GM19239 (cell line): ENCODE measurements at regions not wholly inside any gene's neighbourhood (a gene's known extent, or its start where the extent isn't known, plus 50 kb on each side); places are given as distances from the start of the nearest gene placed in this dataset.
"Not testable (repeated sequence)": the region's sequence is repeated elsewhere in the genome, so short reads cannot be mapped to it uniquely, and the experiment has no call there.

Source experiments
- DNase-seq: peaks from one replicate; pipeline ENCODE4 v3.0.0; 2011; ENCODE audit warnings: low spot score; ENCODE audit not compliant: insufficient read length
- FAIRE-seq: peaks from 2 replicates; lab custom pipeline; 2011; peaks lifted over from hg19 to GRCh38; lab: Jason Lieb, UNC

DNA sequence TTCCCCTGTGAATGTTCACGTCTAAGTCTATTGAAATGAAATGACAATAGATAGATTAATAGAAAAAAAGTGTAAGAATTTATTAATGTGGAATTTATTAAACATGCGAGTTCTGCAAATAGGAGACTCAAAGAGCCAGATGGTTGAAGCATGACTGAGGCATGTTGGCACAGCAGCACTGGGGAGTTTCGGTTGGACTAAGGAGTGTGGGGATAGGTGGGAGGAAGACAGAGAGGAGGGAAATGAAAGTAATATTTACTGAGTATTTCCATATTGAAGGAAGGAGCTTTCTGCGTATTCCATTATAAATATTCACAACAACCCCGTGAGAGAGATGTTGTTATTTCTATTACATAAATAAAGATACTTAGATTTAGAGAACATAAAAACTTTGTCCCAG lies 79.5 kb upstream of the ZNF644 start:
- no peak for FAIRE-seq

DNA sequence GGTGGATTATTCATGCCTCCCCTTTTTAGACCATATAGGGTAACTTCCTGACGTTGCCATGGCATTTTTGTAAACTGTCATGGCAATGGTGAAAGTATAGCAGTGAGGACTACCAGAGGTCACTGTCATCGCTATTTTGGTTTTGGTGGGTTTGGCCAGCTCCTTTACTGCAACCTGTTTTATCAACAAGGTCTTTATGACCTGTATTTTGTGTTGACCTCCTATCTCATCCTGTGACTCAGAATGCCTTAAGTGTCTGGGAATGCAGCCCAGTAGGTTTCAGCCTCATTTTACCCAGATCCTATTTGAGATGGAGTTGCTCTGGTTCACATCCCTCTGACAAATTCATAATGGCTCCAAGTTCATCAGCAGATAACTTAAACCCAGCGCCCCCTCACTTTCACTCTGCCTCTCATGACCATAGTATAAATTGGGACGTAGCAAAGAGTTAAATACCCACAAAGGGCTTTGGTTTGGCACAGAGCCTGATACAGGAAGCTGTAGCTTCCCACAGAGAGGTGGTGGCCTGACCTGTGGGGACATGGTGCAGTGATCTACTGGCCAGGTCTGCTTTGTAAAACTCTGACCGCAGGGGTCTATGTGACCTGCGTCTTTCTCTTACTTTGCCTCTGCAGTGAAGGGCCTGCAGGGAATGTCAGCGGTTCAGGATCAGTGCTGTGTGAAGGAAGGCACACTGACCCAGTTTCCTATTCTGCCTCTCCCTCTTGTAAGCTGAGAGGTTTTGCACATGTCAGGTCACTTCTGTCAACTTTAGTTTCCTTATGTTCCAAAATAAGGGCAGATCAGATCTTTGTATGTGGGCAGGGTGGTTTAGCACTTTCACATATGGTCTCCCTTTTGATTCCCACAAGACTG lies 78.1 kb upstream of the ZNF644 start:
- no peak for DNase-seq
- no peak for FAIRE-seq

More for the DNA sequence above, 79.5 kb upstream of the ZNF644 start:
- no peak for DNase-seq

DNA sequence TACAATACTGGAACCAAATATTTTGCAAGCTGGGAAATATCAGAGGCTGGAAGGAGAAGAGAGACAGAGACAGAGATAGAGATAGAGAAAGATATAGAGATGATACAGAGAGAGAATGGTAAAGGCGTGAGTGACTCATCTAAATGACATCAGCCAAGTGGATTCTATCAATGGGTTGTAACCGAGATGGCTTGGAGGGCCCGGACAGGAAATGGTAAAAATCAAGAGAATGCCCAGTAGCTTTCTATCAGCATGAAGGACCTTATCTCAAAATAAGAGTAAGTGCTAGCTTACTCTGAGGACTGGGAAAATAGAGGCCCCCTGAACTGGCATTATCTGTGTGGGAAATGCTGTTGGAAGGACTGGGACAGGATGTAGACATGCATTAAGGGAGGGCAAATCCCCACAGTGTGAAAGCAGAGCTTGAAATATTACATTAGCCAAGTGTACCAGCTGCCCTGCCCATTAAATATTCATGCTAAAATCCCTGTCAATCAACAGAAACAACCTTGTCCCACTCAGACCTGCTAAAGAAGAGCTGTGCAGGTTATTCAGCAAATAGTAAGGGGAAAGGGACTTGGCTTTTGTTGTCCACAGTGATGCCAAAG lies 76.6 kb upstream of the ZNF644 start:
- no peak for FAIRE-seq
- no peak for DNase-seq

DNA sequence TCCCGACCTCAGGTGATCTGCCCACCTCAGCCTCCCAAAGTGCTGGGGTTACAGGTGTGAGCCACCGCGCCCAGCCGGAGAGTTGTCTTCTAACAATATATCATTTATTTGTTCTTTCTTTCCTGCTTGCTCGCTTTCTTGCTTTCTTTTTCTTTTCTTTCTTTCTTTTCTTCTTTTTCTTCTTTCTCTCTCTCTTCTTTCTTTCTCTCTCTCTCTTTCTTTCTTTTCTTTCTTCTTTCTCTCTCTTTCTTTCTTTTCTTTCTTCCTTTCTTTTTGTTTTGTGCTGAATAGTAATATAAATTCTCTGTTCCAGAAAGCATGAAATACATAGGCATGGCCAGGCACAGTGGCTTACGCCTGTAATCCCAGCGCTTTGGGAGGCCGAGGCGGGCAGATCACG lies 73.5 kb upstream of the ZNF644 start:
- DNase-seq, FAIRE-seq: not testable (repeated sequence)

DNA sequence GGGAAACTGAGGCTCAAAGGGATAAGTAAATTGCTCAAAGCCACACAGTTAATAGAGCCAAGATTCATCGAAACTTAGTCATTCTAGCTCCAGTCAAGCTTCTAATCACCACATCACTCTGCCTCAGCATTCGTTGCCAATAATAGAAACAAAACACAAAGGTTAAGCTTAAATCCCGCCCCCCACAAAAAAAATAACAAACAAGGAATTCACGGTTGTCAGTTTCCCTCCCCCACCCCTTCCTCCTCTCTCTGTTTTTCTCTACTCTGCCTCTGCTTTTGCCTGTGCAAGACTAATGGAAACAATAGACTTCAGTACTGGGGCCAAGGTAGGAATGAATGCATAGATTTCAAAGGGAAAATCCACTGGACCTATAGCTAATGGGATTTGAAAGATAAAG lies 70.7 kb upstream of the ZNF644 start:
- no peak for FAIRE-seq
- DNase-seq, result no peak

DNA sequence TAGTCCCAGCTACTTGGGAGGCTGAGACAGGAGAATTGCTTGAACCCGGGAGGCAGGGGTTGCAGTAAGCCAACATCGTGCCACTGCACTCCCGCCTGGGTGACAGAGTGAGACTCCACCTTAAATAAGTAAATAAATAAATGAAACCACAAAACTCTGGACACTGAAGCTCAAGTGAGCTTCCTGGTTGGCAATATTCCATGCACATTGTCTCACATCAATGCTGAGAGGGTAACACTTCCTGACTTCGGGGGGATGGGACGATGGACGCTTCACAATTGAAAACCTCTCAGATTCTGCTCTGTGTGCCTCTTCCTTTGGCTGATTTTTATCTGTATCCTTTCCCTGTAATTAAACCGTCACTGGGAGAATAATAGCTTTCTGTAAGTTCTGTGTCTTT lies 70.0 kb upstream of the ZNF644 start:
- DNase-seq (no peak), FAIRE-seq (no peak)

DNA sequence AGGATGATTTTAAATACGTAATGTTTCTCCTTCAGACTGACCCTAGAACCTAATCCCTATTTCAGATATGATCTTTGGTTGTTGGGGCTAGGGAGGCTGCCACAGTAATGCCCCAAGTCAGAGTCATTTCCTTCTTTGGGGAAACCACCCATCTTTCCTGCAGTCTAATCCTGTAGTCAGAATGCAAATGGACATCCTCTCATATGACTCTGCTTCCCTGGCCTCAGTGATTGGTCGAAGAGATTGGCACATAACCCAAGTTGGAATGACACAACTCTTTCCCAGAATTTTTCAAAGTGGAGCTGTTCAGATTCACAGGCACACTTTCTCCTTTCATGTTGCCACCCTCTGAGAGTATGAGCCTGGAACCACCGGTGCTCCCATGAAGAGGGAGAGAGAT lies 58.8 kb upstream of the ZNF644 start:
- DNase-seq (no peak), FAIRE-seq (no peak)

DNA sequence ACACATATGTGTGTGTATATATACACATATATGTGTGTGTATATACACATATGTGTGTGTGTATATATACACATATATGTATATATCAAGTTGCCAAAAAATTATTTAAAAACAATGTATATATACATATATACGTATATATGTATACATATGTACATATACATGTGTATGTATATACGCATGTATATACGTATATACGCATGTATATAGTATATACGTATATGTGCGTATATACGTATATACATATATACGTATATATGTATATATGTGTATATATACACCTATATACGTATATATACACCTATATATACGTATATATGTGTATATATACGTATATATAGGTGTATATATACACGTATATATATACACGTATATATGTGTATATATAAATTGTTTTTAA lies 57.0 kb upstream of the ZNF644 start:
- FAIRE-seq (no peak), DNase-seq (no peak)

DNA sequence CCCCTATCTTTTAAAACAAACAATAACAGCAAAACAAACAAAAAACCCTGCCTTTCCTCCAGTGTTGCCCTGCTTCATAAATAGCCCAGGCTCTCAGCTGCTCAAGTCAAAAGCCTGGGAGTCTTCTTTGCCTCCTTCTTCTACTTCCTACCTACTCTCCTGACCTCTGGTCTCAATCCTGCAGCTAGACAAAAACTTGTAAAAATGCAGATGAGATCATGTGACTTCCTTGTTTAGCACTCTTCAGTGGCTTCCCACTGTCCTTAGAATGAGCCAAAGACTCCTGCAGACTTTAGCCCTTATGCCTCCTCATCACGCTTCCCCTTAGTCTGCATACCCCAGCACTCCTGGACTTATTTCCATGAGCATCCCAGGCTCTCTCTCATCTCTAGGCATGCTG lies 55.0 kb upstream of the ZNF644 start:
- FAIRE-seq (no peak), DNase-seq (no peak)

DNA sequence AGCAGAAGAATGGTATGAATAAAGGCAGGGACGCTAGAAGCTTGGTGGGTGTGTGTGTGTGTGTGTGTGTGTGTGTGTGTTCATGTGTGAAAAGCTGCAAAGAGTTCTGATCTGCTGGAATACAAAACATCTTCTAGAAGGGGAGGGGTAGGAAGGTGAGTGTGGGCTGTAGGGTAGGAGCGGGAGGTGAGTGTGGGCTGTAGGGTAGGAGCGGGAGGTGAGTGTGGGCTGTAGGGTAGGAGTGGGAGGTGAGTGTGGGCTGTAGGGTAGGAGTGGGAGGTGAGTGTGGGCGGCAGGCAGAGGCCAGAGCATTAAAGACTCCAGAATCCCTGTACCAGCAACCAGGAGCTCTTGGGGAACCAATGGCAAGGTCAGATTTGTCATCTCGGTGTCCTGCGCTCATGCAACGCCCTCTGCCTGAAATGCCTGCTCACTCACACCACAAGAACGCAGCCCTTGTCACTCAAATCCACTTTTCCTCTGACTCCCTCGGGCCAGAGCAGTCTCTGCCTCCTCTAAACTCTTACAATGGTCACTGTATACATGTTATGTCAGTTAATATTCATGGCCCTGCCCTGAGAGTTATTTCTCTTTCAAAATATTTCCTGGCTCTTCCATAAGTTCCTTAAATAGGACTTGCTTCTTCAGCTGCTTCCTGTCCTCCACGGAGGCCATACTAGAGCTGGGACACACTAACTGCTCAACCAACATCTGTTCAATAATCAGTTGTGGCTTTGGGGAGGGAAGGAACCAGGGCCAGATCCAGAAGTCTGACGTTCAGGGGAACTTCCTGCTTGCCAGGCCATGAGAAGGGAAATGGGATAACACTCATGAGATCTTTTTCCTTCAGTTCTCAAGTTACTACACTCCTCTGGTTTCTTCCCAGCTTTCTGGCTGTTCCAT lies 53.6 kb upstream of the ZNF644 start:
- DNase-seq, result no peak
- FAIRE-seq, result no peak

DNA sequence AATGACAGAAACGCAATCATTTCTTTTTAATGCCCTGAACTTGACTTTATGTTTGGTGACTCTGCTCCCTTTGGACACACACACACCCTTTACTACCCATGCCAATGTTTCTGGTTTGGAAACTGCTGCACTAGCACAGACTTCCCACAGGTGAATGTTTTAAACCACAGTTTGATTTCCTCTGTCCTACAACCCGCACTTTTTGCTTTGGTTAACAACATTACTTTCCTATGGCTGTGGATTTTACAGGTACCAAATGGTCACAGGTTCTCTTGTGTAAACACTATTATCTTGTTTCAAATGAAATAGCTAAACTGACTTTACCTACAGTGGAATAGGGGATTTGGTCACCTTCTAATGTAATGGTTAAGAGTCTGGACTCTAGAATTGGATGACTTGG lies 51.5 kb upstream of the ZNF644 start:
- FAIRE-seq (no peak), DNase-seq (no peak)

DNA sequence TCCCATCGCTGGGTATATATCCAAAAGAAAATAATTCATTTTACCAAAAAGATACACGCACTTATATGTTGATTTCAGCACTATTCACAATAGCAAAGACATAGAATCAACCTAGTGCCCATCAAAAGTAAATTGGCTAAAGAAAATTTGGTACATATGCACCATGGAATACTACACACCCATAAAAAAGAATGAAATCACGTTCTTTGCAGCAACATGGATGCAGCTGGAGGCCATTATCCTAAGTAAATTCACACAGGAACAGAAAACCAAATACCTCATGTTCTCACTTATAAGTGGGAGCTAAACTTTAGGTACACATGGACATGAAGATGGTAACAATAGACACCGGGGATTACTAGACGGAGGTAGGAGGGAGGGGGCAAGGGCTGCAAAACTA lies 50.0 kb upstream of the ZNF644 start:
- no peak for FAIRE-seq
- no peak for DNase-seq
